NCI-H1092 (cell line): ENCODE measurements at regions not wholly inside any gene's neighbourhood (a gene's known extent, or its start where the extent isn't known, plus 50 kb on each side); places are given as distances from the start of the nearest gene placed in this dataset.
"Not testable (repeated sequence)": the region's sequence is repeated elsewhere in the genome, so short reads cannot be mapped to it uniquely, and the experiment has no call there.

Experiments
- DNase-seq: peaks from one replicate; lab custom pipeline; 2025; lab: John Stamatoyannopoulos, UW

GRCh38 chr12:75865315-75865714 lies 166.3 kb downstream of the PHLDA1 start:
- no peak for DNase-seq

- DNase-seq, result no peak
Observed at GRCh38 chr12:75864161-75864560, 167.4 kb downstream of the PHLDA1 start.

DNA sequence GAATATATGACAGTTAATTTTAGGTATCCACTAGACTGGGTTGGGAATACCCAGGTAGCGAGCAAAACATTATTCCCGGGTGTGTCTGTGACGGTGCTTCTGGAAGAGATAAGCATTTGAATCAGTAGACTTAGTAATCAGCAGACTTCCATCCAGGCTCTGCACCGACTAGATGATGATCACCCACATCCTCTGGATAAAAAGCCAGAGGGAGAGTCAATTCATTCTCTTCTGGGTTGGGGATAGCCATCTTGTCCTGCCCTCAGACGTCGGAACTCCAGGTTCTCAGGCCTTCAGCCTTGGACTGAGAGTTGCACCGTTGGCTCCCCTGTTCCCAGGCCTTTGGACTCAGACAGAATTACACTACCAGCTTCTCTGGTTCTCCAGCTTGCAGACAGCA lies 168.0 kb downstream of the PHLDA1 start:
- no peak for DNase-seq

DNA sequence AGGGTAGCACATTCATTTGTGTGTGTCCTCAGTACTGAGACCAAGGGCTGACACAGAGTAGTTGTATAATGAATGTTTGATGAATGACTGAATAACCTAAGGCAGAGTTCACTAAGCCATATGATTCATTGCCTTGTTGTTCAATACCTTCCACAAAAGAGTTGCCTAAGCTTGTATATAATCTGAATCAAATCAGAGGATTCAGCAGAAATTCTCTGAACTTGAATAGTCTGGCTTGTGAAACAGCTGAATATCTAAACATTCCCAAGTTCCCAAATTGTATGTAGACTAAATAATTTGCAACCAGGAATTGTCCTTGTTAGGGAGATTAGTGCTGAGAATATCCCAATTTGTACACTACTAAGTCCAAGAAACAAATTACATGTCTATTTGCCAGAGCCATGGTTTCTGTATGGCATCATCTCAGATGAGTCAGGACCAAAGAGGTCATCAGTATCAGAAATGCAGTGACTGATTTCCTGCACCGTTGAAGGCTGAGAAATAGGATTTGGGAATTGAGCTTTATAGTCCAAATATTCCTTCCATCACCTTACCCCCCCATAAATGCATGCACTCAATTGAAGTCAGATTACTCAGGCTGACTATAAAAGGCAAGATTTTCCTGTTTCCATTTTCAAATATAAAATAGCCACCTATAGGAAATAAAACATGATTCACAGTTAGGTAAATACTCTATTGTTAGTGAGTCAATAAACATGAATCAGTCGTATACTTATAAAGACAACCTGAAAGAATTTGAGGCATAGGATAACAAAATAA lies 168.7 kb downstream of the PHLDA1 start:
- DNase-seq, result no peak

GRCh38 chr12:75859868-75860267 lies 171.7 kb downstream of the PHLDA1 start:
- no peak for DNase-seq

GRCh38 chr12:75856235-75856634 lies 175.3 kb downstream of the PHLDA1 start:
- no peak for DNase-seq

DNA sequence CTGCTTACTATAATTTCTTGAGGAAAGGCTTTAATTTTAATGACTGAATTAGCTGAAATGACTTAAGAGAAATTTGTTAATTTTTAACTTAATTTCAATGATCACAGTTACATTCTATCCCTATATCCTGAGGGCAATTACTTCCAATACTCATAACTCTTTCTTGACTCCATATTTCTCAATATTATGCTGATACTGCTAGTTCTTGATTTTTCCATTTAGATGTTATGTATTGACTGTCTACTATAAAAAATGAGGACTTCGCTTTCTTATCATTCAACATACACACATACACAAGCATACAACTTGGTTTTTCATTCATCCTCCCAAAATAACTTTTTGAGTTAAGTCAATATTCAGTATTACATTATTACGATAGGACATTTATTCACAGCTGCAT lies 176.2 kb downstream of the PHLDA1 start:
- no peak for DNase-seq

- DNase-seq, result no peak
Observed at GRCh38 chr12:75854681-75855309, 176.8 kb downstream of the PHLDA1 start.

DNA sequence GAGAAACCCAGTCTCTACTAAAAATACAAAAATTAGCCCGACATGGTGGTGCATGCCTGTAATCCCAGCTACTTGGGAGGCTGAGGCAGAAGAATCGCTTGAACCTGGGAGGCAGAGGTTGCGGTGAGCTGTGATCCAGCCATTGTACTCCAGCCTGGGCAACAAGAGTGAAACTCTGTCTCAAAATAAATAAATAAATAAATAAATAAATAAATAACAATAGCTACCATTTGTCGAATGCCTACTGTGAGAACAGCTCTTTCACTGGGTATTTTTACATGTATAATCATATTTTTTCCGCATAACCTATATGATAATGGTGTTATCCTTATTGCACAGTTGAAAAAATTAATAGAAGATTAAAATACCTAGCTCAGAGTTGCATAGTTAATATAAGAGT lies 177.4 kb downstream of the PHLDA1 start:
- not testable (repeated sequence) for DNase-seq

DNA sequence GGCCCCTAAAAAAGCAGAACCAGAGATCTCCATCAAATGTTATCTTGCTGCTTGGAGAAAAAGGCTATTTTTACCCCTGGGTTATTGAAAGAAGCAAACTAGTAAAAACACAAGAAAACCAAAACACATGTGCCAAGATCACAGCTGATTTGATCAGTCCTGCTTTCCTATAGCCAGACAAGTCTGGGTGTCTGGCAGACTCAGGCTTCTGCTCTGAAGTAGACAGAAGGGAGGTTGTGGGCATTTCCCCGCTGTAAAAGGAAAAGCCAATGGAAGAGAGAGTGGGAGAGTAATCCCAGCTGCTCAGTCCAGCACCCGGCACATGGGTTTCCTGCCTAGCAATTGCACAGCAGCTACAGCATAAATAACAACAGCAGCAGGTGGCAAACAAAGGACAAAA lies 177.9 kb downstream of the PHLDA1 start:
- DNase-seq, result no peak

GRCh38 chr12:75852956-75853355 lies 178.6 kb downstream of the PHLDA1 start:
- DNase-seq, result no peak

DNA sequence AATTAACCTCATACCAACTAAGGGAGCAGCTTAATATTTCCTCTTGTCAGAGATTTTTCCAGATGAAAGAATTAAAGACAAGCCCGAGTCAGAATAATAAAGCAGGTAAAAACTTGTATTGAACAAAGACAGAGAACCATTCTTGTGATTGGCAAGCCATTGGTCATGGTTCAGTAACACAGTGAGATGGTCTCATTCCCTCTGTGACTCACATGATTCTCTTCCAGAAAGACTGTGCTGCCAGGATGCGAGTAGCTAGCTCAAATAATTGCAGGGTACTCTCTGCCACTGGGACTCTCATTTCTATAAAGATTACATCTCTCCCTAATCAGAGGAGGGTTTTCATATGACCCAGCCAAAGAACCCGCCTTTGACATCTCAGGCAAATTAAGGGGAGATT lies 179.4 kb downstream of the PHLDA1 start:
- no peak for DNase-seq

DNA sequence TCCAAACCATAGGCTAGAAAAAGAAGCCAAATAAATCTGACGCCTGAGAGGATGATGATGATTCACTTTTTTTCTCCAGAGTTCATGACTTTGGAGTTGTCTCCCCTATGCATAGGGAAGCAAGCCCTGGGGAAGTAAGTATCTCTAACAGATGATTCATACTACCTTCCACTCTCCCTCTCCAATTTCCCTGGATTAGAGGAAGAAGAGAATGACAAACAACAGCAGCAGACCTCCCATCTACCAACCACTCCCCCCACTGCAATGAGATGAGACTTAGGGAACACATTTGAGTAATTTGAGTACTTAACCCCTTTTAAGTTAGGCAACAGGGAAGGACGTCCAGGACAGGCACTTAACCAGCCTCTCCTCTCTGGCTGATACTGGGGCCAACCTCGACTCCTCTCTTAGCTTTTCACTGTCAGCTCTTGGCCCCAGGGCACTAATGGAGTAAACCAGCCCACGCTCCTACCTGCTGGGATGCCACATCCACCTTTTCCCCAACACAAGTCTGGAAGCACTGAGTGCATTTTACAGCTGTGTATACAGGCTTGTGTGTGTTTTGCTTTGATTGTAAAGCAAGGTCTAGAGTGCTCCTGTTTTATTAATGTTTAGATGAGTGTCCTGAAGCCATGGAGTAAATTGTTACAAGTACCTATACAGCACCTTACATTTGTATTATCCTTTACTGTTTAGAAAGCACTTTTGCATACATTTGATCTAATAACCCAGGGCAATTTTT lies 180.7 kb downstream of the PHLDA1 start:
- DNase-seq, result no peak

GRCh38 chr12:75848961-75849360 lies 182.6 kb downstream of the PHLDA1 start:
- DNase-seq, result no peak

DNA sequence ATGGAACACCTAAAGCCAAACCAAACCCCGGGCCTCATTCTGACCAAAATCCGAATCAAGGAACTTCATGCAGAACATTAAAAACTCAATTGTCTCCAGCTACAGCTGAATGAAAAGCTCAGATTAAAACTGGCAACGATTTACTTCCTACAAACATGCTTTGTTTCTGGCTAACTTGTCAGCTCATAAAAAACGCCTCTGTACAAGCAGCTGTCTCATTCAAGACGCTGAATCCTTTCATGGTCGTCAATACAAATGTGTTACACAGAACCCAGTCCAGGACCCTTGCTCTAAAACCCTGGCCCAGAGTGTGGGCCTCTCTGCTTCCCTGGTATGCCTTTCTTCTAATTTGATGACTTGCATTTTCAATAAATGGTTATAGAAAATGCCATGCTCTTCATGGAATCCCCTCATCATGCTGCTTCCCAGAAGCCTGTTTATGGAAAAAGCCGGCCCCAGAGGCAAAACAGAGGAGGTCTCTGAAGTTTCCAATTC lies 183.1 kb downstream of the PHLDA1 start:
- DNase-seq, result no peak

DNA sequence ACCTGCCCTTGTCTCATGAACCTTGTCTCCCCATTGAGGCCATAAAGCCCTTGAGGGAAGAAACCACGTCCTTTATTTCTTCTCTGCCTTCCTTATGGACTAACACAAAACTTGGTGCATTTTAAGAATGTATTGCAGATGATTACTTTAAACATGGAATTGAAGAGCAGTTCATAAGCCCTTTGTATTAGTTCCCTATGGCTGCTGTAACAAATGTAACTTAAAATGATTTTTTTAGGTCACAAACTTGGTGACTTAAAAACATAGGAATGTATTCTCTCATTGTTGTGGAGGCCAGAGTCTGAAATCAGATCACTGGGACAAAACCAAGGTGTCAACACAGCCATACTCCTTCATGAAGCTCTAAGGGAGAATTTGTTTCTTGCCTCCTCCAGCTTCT lies 185.5 kb downstream of the PHLDA1 start:
- DNase-seq, result no peak

GRCh38 chr12:75844985-75845384 lies 186.6 kb downstream of the PHLDA1 start:
- no peak for DNase-seq

GRCh38 chr12:75844049-75844770 lies 187.4 kb downstream of the PHLDA1 start:
- DNase-seq, result no peak

DNA sequence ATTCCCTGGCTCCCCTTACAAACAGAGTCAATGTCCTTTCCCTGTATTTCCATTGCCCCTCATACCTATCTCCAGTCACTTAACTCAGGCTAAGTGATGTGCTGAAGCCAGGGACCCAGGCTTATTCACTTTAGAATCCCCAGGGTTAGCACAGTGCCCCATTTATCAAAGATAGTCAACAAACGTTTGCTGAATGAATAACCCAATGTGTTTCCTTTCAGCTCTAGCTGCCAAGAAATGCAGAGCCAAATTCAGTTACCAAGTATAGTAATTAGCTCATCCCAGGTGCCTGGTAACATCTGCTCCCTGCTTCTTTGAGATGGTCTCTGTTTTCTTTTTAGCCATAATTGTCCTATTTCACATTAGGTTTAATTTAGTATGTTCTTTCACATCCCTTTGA lies 189.5 kb downstream of the PHLDA1 start:
- DNase-seq, result no peak

DNA sequence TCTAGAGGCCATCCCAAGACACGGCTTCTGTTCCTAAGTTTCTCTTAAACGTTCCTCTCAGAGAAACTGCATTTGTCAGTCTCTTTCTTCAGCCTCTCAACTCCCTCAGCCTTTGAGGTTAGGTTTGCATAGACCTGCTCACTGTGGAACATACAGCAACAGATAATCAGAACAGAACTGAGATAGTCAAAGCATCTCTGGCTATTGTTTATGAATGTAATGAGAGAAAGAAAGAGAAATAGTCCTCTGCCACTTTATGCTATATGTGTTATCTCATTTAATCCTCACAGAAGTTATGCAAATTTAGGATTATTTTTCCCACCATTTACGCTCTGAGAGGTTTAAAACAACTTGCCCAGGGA lies 190.6 kb downstream of the PHLDA1 start:
- DNase-seq, result no peak

DNA sequence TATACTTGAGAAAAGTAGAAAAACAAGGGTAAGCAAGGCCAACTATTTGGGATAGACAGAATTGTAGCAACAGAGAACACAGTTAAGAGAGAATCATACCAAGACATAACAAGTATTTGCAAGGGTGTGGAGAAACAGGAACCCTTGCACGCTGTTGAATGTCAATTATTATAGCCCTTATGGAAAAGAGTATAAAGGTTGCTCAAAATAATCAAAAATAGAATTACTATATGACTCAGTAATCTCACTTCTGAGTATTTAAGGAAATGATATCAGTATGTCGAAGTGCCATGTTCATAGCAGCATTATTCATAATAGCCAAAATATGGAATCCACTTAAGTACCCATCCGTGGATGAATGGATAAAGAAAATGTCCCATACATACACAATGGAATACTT lies 193.3 kb downstream of the PHLDA1 start:
- no peak for DNase-seq

DNA sequence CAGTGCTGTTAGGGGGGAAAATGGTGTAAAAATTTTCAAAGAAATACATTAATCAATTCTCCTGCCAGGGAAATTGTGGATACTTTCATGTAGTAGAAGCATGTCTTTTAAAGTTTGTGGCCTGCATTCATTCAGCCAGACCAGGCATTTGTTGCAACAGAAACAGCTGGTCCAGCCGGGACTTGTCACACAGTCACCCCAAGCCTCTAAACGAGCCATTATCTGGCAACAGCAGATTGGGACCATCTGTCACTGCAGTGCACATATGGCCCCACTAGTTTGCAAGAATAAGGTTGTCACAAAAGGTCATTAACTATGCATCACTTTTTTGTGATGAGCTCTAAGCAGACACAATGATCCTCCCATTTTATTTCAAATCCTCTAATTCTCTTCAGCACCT lies 193.9 kb downstream of the PHLDA1 start:
- no peak for DNase-seq
